Endothelial cell of umbilical vein (primary cell): ENCODE measurements at regions not wholly inside any gene's neighbourhood (a gene's known extent, or its start where the extent isn't known, plus 50 kb on each side); places are given as distances from the start of the nearest gene placed in this dataset.
A peak's percentile ranks its signal among the peaks of the same experiment; 100 is the strongest.

Experiments used
- BruUV-seq: library from RNA; stranded (reverse); fragments of 400-500 nt; replicated peaks from 2 replicates; lab custom pipeline; 2021; lab: Mats Ljungman, UMichigan
- CTCF ChIA-PET: fragments of 300-600, 350-600 bp; sonication (Branson Sonifier 250); formaldehyde crosslinking; loops from one replicate; lab custom pipeline; 2021; ENCODE audit warnings: antibody characterized with exemption, inconsistent platforms; lab: Charles Lee
- POLR2A ChIA-PET: fragments of 300-600, 350-600 bp; sonication (Branson Sonifier 250); formaldehyde crosslinking; loops from one replicate; lab custom pipeline; 2021; ENCODE audit warnings: antibody characterized with exemption, inconsistent platforms; lab: Charles Lee
- DNase-seq: peaks from one replicate; pipeline ENCODE4 v3.0.0-alpha.2; 2011; ENCODE audit warnings: low read depth, low spot score
- FAIRE-seq: peaks from 2 replicates; lab custom pipeline; 2011; peaks lifted over from hg19 to GRCh38; lab: Jason Lieb, UNC
- H2AFZ ChIP-seq: 2 replicates; pipeline ENCODE4 v1.6.0; 2012; ENCODE audit warnings: low read depth, low read length, control low read depth, inconsistent platforms
- H3K27ac ChIP-seq: 2 replicates; pipeline ENCODE4 v1.5.1; 2011; ENCODE audit warnings: low read depth, mild to moderate bottlenecking, control low read depth, low read length, moderate library complexity; ENCODE audit not compliant: insufficient read depth
- H3K27me3 ChIP-seq, 2 experiments: 2 replicates each; pipeline versions ENCODE4 v1.6.0 to v1.6.1; 2011; ENCODE audit warnings: low read length in 2 of 2, mixed read lengths in 1 of 2; ENCODE audit not compliant: control insufficient read depth in 2 of 2, insufficient read depth in 2 of 2
- H3K36me3 ChIP-seq, 2 experiments: 2 replicates in 1 of 2; 3 replicates in 1 of 2; pipeline ENCODE4 v1.5.1; 2011; ENCODE audit warnings: low read length in 2 of 2, mild to moderate bottlenecking in 1 of 2, moderate library complexity in 1 of 2; ENCODE audit not compliant: control insufficient read depth in 2 of 2, insufficient read depth in 2 of 2; ENCODE audit errors: extremely low read depth in 1 of 2
- H3K4me1 ChIP-seq: 3 replicates; pipeline ENCODE4 v1.5.1; 2011; ENCODE audit warnings: mild to moderate bottlenecking, low read length; ENCODE audit not compliant: control insufficient read depth, insufficient read depth; ENCODE audit errors: extremely low read depth
- H3K4me2 ChIP-seq: 2 replicates; pipeline ENCODE4 v1.6.1; 2011; ENCODE audit warnings: low read length, control low read depth, mixed read lengths; ENCODE audit not compliant: insufficient read depth
- H3K4me3 ChIP-seq, 3 experiments: fragments of 200-600 bp in 1 of 3; sonication (generic), shearing (Covaris generic) in 1 of 3; replicated peaks in 1 of 3; 2 replicates each; pipeline ENCODE4 v1.5.1; 2011 to 2016; ENCODE audit warnings: control low read depth in 3 of 3, low read length in 3 of 3, mild to moderate bottlenecking in 2 of 3, inconsistent platforms in 1 of 3, low read depth in 1 of 3, moderate library complexity in 1 of 3; ENCODE audit not compliant: insufficient read depth in 1 of 3
- H3K79me2 ChIP-seq: 2 replicates; pipeline ENCODE4 v1.6.0; 2012; ENCODE audit warnings: low read length, inconsistent platforms; ENCODE audit not compliant: control insufficient read depth, insufficient read depth
- H3K9ac ChIP-seq: replicated peaks from 2 replicates; pipeline ENCODE3; 2011; ENCODE audit warnings: low read length, control low read depth; ENCODE audit not compliant: insufficient read depth; ENCODE audit errors: extremely low read depth
- H3K9me1 ChIP-seq: replicated peaks from 3 replicates; pipeline ENCODE4 v1.6.0; 2011; ENCODE audit warnings: mild to moderate bottlenecking, low read length; ENCODE audit not compliant: control insufficient read depth, insufficient read depth; ENCODE audit errors: extremely low read depth
- H3K9me3 ChIP-seq: replicated peaks from 2 replicates; pipeline ENCODE4 v1.5.1; 2012; ENCODE audit warnings: low read length, inconsistent platforms; ENCODE audit not compliant: control insufficient read depth, insufficient read depth
- H4K20me1 ChIP-seq: replicated peaks from 2 replicates; pipeline ENCODE3; 2011; ENCODE audit warnings: mild to moderate bottlenecking, low read length; ENCODE audit not compliant: control insufficient read depth, insufficient read depth; ENCODE audit errors: extremely low read depth
- CTCF ChIP-seq, 2 donors: IDR thresholded peaks; 1 replicate in 1 of 2; 2 replicates in 1 of 2; pipeline ENCODE4 v1.5.1; 2011; ENCODE audit warnings: low read length in 2 of 2, mild to moderate bottlenecking in 2 of 2, moderate library complexity in 2 of 2, control low read depth in 1 of 2, inconsistent platforms in 1 of 2, low read depth in 1 of 2; ENCODE audit not compliant: insufficient read depth in 1 of 2; ENCODE audit errors: extremely low read depth in 1 of 2
- EZH2 ChIP-seq: IDR thresholded peaks from 2 replicates; pipeline ENCODE4 v1.6.1; 2012; ENCODE audit warnings: borderline replicate concordance, low read depth, mild to moderate bottlenecking, moderate library complexity, low read length, inconsistent platforms; ENCODE audit not compliant: severe bottlenecking
- FOS ChIP-seq: IDR thresholded peaks from 2 replicates; pipeline ENCODE4 v1.6.1; 2011; ENCODE audit warnings: mild to moderate bottlenecking, low read length, moderate library complexity, borderline replicate concordance; ENCODE audit not compliant: insufficient read depth
- GATA2 ChIP-seq: IDR thresholded peaks from 2 replicates; pipeline ENCODE4 v1.7.0; 2011; ENCODE audit warnings: low read depth, mild to moderate bottlenecking, moderate library complexity, mixed read lengths, low read length; ENCODE audit not compliant: insufficient read length, insufficient read depth
- JUN ChIP-seq: IDR thresholded peaks from 2 replicates; pipeline ENCODE4 v1.6.1; 2011; ENCODE audit warnings: borderline replicate concordance, low read depth; ENCODE audit not compliant: insufficient read length, insufficient read depth
- MAX ChIP-seq: IDR thresholded peaks from 2 replicates; pipeline ENCODE4 v1.6.1; 2011; ENCODE audit not compliant: insufficient read depth, insufficient read length
- MYC ChIP-seq: IDR thresholded peaks from one replicate; pipeline ENCODE4 v1.6.1; 2011; ENCODE audit warnings: mild to moderate bottlenecking, low read depth, low read length
- POLR2A ChIP-seq: IDR thresholded peaks from 2 replicates; pipeline ENCODE4 v1.6.1; 2012; ENCODE audit warnings: low read depth, mild to moderate bottlenecking, control low read depth, low read length
- POLR2AphosphoS5 ChIP-seq: IDR thresholded peaks from 2 replicates; pipeline ENCODE4 v1.6.1; 2012; ENCODE audit warnings: low read depth, mild to moderate bottlenecking, control low read depth, low read length, moderate library complexity; ENCODE audit not compliant: insufficient read depth
- dilution Hi-C: fragments of 300-500 bp; cut with MboI; formaldehyde crosslinking; loops from one replicate; pipeline ENCODE4 v1.15.0; 2019; ENCODE audit warnings: low sequenced_read_pairs; ENCODE audit not compliant: extremely low pct_ligation_motif_present
- intact Hi-C: fragments of 100-400 bp; cut with micrococcal nuclease; formaldehyde crosslinking; loops from one replicate; pipeline ENCODE4 v1.10.0; 2022

- dilution Hi-C loops, result no loop called here
- Histone ChIP-seq H4K20me1 (no peaks in the 10 kb centered on the region), H3K36me3 (no peaks in the 10 kb centered on the region), H3K9me3 (no peaks in the 10 kb centered on the region), H3K27me3 (peaks cover 60 to 77% of the 10 kb centered on the region in 2 experiments), H2AFZ (no peak overlapping the region), H3K9ac (no peak overlapping the region), H3K4me2 (no peak overlapping the region), H3K4me3 (no peak overlapping the region), H3K79me2 (no peaks in the 10 kb centered on the region), H3K4me1 (no peaks in the 10 kb centered on the region), H3K9me1 (no peaks in the 10 kb centered on the region), H3K27ac (no peak overlapping the region)
- TF ChIP-seq GATA2 (no peak), FOS (no peak), EZH2 (peak; percentile 16), MYC (no peak), MAX (no peak), JUN (no peak), POLR2A (no peak), CTCF (IDR thresholded peaks at IDR 0.05; ENCODE audit: extremely low read depth in 1 of 2, insufficient read depth in 1 of 2, low read depth in 1 of 2, low read length in 2 of 2) (peak in 1 of 2 donors; percentile 25), POLR2AphosphoS5 (no peak)
- FAIRE-seq (no peak), DNase-seq (no peak)
- CTCF ChIA-PET, result no interaction called here
- POLR2A ChIA-PET, result no interaction called here
- no TSS peak for BruUV-seq
- intact Hi-C loops, result no loop called here
Measured at GRCh38 chr12:111033281-111034082, 113.1 kb upstream of the MYL2 start.
